NCI-H69 (cell line): ENCODE measurements at regions not wholly inside any gene's neighbourhood (a gene's known extent, or its start where the extent isn't known, plus 50 kb on each side); places are given as distances from the start of the nearest gene placed in this dataset.

Experiments
- DNase-seq: peaks from one replicate; lab custom pipeline; 2025; lab: John Stamatoyannopoulos, UW

DNA sequence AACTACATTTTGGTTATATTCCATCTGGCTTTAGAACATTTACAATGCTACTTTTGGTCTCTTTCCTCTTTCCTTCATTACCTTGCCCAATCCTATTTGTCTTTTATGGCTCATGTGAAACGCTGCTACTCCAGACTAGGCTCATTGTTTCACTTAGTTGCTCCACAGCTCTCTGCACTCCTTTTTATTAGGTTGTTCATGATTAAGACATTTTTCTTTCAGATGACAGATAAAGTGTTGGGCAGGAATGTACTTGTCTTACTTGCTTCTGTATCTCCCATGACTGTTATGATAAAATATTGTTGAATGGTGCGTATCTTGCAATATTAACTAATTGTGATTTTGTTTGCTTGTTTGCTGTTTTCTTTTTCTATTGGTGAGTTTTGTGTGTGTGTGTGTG, 1532.3 kb downstream of the KCNT2 start:
- no peak for DNase-seq

DNA sequence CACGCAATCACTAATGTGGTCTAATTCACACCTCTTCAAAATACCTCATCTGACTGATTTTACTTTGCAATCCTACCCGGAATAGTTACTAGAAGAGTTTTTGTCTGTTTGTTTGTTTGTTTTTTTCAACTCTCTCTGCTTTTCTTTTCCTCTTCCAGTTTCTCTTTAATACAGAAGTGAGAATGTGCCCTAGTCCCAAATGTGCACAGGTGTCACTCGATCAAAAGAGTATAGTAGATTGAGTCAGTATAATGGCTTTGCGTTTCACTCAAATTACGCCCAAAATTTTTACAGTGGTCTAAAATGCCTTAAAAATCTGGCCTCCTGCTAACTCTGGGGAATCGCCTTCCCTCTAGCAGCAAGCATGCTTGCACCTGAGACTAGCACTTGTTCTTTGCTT, 1536.8 kb downstream of the KCNT2 start:
- peak; percentile 11 for DNase-seq

DNA sequence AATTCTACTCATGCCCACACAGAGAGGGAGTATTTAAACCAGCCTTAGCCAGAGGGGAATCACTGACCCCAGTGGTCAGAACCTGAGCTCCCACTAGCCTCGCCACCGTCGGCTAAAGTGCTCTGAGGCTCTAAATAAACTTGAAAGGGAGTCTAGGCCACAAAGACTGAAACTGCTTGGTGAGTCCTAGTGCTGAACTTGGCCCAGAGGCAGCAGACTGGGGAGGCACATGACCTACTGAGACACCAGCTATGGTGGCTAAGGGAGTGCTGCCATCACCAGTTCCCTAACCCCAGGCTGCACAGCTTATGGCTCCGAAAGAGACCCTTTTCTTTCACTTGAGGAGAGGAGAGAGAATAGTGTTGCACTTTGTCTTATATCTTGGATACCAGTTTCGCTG, 1542.8 kb downstream of the KCNT2 start:
- no peak for DNase-seq

DNA sequence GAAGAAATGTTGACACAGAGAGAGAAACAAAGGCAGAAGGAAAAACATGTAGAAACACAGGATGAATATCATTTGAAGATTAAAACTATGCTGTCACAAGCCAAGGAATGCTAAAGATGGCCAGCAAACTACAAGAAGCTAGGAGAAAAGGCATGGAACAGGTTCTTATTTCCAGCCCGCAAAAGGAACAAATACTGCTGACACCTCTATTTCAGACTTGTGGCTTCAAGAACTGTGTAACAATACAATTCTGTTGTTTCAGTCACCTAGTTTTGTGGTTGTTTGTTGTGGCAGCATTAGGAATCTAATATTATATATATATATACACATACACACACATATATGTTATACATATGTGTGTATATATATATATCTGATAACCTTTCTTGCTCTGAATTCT, 1543.9 kb downstream of the KCNT2 start:
- DNase-seq, result no peak

DNA sequence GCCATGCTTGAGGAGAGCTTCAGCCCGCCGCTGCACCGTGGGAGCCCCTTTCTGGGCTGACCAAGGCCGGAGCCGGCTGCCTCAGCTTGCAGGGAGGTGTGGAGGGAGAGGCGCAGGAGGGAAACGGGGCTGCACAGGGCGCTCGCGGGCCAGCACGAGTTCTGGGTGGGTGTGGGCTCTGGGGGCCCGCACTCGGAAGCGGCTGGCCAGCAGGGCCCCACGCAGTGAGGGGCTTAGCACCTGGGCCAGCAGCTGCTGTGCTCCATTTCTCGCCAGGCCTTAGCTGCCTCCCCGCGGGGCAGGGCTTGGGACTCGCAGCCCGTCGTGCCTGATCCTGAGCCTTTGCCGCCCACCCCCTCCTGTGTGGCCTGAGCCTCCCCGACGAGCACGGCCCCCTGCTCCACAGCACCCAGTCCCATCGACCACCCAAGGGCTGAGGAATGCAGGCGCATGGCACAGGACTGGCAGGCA, 1554.0 kb downstream of the KCNT2 start:
- no peak for DNase-seq

DNA sequence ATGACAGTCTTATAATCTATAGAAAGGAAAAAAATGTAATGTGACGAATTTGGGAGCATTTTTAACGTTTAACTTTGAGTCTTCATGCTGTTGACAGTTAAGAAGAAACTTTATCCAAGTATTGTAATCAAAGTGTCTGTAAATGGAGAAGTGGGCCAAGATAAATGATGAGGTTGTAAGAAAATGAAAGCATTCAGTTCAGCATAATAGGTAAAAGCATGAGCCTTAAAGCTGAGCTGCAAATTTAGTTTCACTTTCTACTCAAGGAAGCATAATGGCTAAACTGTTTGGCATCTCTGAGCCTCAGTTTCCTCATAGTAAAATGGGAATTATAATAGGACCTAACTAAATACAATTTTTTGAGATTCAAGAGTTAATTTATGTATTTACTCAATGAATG, 1554.8 kb downstream of the KCNT2 start:
- peak; percentile 16 for DNase-seq

DNA sequence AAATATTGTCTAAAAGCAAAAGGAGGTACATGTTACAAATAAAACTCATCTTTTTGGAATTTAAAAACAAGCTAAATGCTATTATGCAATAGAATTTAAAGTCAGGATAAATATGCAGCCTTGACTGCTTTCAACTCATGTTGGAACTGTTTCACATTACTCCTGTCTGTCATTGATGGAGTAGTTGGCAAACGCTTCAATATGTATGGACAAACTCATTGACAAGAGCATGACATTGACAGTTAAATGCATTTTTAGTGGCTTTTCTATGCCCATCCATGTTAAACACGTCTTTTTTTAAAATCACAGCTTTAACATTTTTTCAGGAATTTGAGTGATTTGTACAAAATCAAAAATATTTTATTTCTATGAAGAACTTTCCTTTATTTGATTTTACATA, 1560.5 kb downstream of the KCNT2 start:
- no peak for DNase-seq

DNA sequence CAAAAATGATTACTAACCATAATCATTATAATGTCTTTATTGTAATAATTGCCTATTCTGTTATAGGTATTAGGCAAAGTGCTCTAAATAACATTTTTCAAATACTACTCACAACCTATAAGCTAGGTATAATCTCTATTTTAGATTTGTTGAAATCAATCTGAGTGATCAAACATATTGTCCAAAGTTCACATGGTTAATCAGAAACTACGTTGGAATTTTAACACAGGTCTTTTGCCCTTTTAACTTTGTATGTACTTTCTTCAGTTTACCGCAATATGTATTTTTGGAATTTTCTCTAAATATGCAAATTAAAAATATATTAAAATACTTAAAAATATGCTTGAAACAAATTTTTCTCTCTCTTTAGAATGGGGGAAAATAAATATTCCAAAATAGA, 1563.2 kb downstream of the KCNT2 start:
- no peak for DNase-seq

DNA sequence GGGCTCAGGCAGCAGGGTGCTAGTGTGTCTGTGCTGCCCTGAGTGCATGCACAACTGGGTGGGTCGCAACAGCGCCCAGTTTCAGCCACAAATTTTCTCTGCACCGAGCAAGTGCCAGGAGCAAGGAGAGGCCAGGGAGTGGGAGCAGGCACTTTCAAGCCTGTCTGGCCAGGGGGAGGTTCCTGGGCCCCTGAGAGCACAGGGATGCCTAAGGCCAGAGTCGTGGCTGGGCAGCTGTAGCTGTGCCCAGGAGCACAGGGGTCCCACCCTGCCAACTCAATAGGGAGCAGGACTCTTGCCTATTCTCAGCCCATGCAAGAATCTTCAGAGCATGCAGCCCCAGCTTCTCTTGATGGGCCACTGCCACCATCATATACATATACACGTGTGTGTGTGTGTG, 1577.4 kb downstream of the KCNT2 start:
- DNase-seq, result no peak

DNA sequence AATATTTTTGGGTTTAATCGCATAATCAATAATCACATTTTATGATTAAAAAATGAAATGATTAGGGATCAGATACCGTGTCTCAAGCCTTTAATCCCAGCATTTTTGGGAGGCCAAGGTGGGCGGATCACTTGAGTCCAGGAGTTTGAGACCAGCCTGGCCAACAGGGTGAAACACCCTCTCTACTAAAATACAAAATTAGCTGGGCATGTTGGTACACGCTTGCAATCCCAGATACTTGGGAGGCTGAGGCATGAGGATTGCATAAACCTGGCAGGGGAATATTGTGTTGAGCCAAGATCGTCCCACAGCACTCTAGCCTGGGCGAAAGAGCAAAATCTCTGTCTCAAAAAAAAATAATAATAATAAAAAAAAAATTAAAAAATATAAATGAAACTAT, 1581.4 kb downstream of the KCNT2 start:
- DNase-seq, result peak; percentile 8

DNA sequence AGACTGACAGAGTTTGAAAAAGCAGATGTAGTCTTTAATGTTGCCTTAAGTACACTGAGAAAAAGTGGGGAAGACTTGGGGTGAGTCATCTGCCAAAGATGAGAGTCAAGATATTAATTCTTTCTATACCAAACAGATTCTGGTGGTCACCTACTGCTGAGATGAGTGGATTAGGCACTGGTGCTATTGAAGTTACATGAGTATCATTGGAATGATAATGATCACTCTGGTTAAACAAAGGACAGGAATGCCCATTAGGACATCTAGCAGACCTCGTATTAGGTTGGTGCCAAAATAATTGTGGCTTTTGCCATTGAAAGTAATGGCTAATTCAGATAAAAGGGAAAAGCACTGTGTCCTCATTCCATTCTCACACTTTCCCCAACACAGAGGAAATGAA, 1588.9 kb downstream of the KCNT2 start:
- DNase-seq, result peak; percentile 46

DNA sequence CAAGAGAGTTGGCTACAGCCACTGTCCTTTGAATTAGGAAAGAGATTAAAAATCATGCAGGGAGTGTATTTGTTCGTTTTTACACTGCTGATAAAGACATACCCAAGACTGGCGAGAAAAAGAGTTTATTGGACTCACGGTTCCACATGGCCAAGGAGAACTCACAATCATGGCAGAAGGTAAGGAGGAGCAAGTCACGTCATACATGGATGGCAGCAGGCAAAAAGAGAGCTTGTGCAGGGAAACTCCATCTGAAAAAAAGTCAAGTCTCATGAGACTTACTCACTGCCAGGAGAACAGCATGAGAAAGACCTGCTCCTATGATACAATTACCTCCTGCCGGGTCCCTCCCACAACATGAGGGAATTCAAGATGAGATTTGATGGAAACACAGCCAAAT, 1595.2 kb downstream of the KCNT2 start:
- DNase-seq, result no peak

DNA sequence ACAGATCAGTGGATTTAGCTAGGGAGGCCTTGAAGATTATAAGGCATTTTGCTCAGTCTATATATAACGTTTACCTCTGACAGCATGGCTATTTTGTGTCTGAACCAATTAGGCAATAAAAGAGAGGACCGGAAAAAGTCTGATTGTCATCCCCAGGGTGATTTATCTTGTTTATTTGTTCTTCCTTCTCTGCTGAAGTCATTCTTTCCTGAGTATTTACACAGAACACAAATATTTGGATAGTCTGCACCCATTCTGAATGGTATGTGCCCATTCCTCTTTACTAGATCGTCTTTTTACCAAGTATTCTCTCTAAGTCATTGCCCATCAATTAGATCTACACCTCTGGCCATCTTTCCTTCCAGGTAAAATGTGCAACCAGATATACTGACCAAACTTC, 1602.9 kb downstream of the KCNT2 start:
- DNase-seq, result peak; percentile 56

DNA sequence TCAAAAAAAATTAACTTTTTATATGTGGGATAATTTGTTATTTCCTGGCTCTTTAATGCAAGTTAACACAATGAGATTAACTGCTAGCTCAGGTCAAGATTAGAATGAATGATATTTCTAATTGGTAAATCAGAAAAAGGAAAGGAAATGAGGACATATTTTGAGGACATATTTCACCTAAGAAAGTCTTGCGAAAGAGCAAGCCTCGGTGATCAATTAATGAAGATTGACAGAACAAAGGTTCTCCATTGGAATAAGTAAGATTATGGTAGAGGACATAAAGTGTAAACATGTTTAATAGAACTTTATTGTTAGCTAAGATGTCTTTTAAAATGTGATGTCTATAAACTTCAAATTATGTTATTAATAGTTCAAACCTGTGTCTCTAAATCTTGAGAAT, 1617.8 kb downstream of the KCNT2 start:
- DNase-seq, result no peak

DNA sequence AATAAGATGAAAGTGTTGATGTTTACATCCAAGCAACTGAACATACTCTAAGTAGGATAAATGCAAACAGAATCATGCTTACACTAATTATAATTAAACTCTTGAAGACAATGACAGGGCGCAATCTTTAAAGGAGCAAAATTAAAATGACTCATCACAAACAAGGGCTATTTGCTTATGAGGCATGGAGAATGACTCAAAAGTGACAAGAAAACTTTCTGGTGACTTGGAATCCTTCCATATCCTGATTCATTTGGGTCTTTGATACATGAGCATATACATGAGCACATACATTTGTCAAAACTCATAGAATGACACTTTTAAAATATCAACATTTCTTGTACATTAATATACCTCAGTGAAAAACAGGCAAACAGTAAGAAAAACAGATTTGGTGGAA, 1632.3 kb downstream of the KCNT2 start:
- peak; percentile 49 for DNase-seq

DNA sequence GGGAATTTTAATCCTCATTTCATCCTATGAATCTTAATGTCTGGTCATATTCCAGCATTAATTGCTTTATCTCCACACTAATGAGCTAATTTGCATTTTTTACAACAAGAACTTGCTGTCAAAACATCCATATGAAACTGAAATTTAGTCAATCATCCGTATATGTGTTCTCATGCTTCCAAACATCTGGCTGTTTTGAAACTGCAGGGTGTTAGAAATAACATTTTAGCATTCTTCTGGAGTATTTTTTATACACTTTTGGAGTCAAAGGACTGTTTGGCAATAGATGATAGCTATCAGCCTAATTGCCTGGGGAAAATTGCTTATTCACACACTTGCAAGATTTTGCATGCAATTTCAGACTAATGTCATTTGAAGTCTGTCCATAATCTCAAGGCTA, 1639.3 kb downstream of the KCNT2 start:
- DNase-seq, result no peak

DNA sequence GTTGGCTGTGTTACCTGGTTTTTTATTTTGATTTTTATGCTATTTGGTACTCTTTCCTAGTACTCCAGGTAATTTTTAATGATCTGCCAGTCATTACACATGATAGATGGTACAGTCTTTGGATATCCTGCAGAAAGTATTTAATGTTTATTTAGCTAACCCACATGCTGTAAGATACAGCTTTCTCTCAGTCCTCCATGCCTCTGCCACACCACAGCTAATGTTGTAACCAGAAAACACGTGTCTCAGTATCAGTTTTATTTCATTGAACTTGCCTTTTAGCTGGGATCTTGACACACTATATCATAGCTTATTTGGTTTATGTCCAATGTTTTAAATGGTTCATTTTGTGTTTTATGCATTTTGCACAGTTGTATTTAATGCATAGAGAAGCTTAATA, 1648.4 kb downstream of the KCNT2 start:
- DNase-seq, result no peak

DNA sequence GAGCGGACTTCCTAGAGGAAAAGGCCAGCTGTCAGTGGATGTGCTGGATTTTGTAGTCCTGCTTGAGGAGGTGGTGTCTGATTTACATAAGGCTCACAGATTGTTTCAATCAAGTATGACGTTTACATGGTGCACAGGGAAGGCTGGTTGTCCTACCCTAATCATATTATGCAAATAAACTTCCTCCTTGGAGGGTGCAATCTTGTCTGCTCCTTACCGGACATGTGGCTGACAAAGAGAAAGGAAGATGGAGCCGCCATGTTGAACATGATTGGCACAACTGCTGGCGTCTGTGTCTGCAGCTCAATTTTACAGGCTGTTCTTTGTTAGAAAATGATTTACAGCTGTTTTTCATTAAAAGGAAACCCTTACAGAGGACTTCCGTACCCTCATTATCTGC, 1656.1 kb downstream of the KCNT2 start:
- no peak for DNase-seq

DNA sequence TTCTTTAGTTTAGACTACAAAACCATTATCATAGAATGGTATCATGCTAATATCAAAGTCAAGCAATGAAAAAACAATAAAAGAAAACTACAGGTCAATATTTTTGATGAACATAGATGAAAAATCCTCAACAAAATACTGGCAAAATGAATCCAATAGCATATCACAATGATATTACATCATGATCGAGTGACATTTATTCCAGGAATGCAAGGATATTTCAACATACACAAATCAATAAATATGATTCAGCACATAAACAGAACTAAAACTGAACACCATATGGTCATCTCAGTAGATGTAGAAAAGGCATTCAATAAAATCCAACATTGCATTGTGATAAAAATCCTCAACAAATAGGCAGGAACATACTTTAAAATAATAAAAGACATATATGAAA, 1657.7 kb downstream of the KCNT2 start:
- DNase-seq, result no peak

DNA sequence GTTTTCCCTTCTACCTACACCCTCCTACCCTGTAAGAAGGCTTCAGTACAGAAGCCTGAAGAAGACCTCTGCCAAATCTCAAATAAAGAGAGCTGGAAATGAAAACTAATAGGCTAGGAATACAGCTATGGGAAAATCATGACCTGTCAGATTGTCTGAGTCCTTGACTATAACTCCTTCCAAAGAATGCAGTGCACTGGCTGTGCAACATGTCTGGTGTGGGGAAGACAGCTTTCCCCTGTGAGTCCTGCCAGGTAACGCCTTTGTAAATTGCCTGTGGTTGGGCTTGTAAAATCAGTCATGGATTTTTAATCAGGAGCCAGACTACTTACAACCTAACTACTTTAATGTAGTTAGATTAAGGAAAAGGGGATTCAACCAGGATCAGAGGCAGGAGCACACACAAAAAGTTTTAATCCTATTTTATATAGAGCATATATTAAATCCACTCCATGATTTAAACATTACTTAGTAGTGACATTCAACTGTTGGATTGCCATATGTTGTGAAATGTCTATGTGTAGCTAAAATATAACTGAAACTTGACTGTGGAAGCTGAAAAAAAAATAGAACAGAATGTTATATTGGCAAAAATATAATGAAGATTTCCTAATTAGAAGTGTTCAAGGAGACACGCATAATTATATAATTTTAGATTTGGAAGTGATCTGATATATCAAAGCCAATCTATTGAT, 1667.8 kb downstream of the KCNT2 start:
- DNase-seq, result no peak

DNA sequence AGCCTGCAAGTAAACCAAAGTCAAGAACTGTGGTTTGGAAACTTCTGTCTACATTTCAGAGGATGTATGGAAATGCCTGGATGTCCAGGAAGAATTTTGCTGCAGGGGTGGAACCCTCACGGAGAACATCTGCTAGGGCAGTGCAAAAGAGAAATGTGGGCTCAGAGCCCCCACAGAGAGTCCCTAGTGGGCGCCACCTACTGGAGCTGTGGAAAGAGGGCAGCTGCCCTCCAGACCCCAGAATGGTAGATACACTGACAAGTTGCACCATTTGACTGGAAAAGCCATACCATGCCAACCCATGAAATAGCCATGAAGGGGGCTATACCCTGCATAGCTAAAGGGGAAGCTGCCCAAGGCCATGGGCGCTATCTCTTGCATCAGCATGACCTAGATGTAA, 1672.4 kb downstream of the KCNT2 start:
- no peak for DNase-seq

DNA sequence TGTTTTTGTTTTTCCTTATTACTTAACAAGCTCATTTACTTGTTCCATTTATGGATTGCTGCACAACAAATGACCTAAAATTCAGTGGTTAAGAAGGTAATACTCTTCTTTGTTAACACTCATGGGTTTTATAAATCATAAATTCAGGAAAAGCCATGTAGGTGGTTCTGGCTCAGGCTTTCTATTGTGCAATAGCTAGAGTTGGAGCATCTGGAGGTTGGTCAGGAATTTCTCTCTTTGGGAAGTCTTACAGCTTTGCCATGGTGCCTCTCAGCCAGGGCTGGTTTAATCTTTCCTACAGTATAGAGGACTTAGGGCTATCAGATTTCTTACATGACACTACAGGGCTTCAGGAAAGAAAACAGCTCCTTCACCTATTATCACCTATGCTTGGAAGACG, 1677.1 kb downstream of the KCNT2 start:
- no peak for DNase-seq

DNA sequence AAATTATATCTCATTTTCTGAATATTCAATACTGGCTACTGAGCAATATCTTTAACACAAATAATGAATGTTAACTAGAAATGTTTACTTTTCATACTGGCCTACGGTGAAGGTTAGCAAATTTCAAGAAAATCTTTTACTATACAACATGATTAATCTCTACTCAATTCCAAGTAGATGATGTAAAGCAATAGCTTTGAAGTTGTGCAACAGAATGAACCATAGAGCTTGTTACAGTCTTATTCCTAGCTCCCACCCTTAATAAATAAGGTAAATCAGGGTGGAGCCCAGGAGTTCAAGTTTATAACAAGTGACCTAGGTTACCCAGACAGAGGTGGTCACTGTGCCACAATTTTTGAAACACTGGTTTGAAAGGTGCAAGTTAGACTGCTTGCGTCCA, 1678.1 kb downstream of the KCNT2 start:
- no peak for DNase-seq

DNA sequence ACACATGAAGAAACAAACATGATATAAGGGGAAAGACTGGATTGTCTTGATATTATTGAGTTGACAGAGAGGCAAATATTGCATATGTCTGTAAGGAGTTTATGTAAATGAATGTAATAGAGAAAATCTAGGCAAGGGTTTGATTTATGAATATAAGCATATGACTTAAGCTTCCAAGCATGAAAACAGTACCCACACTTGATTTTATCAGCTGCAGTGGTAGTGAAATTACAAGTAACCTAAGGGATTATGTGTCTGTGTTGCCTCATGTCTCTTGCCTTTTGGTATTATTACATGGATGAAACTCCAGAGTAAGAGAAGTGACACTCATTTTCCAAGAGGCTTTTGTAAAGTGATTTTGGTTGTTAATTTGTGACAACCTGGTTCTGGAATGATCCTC, 1678.9 kb downstream of the KCNT2 start:
- DNase-seq, result peak; percentile 9

DNA sequence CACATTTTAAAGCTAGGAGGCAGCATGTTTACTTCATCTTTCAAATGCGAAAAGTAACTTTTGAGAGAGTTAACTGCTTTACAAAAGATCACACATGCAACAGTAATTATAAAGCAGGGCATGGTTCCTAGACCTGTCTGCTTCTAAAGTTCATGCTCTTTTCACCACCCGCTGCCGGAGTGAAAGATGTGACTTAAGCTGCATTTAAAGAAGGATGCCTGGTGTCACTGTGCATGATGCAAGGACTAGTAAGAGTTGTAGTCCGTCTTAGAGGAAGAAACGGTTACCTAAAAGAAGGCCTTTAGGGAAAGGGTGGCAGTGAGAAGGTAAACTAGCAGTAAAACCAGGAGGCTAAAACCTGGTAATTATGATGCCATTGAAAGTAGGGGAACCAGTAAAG, 1689.1 kb downstream of the KCNT2 start:
- no peak for DNase-seq
